SK-N-SH treated with all-trans-retinoic acid at 6 μM for 48 hours (cell line): ENCODE measurements at regions not wholly inside any gene's neighbourhood (a gene's known extent, or its start where the extent isn't known, plus 50 kb on each side); places are given as distances from the start of the nearest gene placed in this dataset.

Experiments used
- ARNTL ChIP-seq: fragments of 450-650 bp; formaldehyde crosslinking; IDR thresholded peaks from 2 replicates; pipeline ENCODE4 v1.5.0; 2020; ENCODE audit warnings: low read depth, mild to moderate bottlenecking, moderate library complexity, borderline replicate concordance
- ESRRG ChIP-seq: fragments of 250-450 bp; sonication (Bioruptor Pico); IDR thresholded peaks from 2 replicates; pipeline ENCODE4 v1.6.1; 2021; ENCODE audit warnings: mild to moderate bottlenecking
- GLIS3 ChIP-seq: fragments of 250-450 bp; sonication (Bioruptor Pico); IDR thresholded peaks from 2 replicates; pipeline ENCODE4 v1.5.0; 2020; ENCODE audit warnings: mild to moderate bottlenecking, moderate library complexity
- ISL1 ChIP-seq: fragments of 250-450 bp; sonication (Bioruptor Pico); IDR thresholded peaks from 2 replicates; pipeline ENCODE4 v2.1.2; 2022; ENCODE audit warnings: mild to moderate bottlenecking, moderate library complexity
- POU6F1 ChIP-seq: fragments of 250-450 bp; sonication (Bioruptor Pico); IDR thresholded peaks from 2 replicates; pipeline ENCODE4 v1.8.0; 2021; ENCODE audit warnings: low read depth, mild to moderate bottlenecking, moderate library complexity, borderline replicate concordance
- PPARA ChIP-seq: fragments of 250-450 bp; sonication (Bioruptor Pico); IDR thresholded peaks from 2 replicates; pipeline ENCODE4 v1.5.0; 2020; ENCODE audit warnings: mild to moderate bottlenecking, borderline replicate concordance
- SNAI2 ChIP-seq: fragments of 250-450 bp; sonication (Bioruptor Pico); IDR thresholded peaks from 2 replicates; pipeline ENCODE4 v1.5.0; 2020; ENCODE audit warnings: mild to moderate bottlenecking, moderate library complexity
- TCF4 ChIP-seq: fragments of 250-450 bp; sonication (Bioruptor Pico); IDR thresholded peaks from 2 replicates; pipeline ENCODE4 v1.8.0; 2021; ENCODE audit warnings: mild to moderate bottlenecking, moderate library complexity, borderline replicate concordance
- TOX ChIP-seq: fragments of 250-450 bp; sonication (Bioruptor Pico); IDR thresholded peaks from 2 replicates; pipeline ENCODE4 v1.8.0; 2021; ENCODE audit warnings: mild to moderate bottlenecking, moderate library complexity, borderline replicate concordance
- ZFP30 ChIP-seq: fragments of 450-650 bp; formaldehyde crosslinking; IDR thresholded peaks from 2 replicates; pipeline ENCODE4 v1.5.0; 2022; ENCODE audit warnings: mild to moderate bottlenecking, moderate library complexity
- ZNF565 ChIP-seq: fragments of 450-650 bp; formaldehyde crosslinking; conservative IDR thresholded peaks from 2 replicates; pipeline ENCODE4 v1.5.0; 2020; ENCODE audit warnings: low read depth, mild to moderate bottlenecking, moderate library complexity
- TF ChIP-seq, protein P1 (sequence below): fragments of 250-450 bp; sonication (Bioruptor Pico); IDR thresholded peaks from 2 replicates; pipeline ENCODE4 v1.5.0; 2020; ENCODE audit warnings: mild to moderate bottlenecking, moderate library complexity
- TF ChIP-seq, protein P2 (sequence below): fragments of 250-450 bp; sonication (Bioruptor Pico); IDR thresholded peaks from 2 replicates; pipeline ENCODE4 v1.5.1; 2020; ENCODE audit warnings: low read depth, mild to moderate bottlenecking, moderate library complexity

DNA sequence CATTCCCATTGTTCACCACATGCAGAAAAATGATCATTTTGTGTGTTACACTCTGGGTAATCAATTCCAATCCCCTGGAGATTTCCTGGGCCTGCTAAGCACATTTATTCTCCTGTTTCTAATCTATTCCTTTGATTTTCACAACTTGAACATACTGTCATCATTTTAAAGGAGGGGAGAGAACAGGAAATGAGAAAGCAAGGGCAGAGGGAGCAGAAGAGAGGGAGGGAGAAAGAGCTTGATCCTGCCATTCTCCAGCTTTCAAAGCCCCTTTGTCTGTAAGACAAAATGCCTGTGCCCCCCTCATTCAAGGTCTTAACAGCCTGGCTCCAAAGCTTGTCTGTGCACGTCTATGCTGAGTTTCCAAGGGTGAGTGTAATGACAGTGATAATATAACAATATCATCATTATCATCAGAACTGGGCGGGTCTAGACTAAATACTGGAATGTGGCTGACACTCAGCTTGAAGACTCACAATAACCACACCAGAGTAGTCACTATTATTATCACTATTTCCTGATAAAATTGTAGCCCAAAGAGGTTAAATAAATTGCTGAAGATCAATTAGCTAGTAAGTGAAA lies 164.4 kb upstream of the KLHL29 start:
- TF ChIP-seq, protein P1, sequence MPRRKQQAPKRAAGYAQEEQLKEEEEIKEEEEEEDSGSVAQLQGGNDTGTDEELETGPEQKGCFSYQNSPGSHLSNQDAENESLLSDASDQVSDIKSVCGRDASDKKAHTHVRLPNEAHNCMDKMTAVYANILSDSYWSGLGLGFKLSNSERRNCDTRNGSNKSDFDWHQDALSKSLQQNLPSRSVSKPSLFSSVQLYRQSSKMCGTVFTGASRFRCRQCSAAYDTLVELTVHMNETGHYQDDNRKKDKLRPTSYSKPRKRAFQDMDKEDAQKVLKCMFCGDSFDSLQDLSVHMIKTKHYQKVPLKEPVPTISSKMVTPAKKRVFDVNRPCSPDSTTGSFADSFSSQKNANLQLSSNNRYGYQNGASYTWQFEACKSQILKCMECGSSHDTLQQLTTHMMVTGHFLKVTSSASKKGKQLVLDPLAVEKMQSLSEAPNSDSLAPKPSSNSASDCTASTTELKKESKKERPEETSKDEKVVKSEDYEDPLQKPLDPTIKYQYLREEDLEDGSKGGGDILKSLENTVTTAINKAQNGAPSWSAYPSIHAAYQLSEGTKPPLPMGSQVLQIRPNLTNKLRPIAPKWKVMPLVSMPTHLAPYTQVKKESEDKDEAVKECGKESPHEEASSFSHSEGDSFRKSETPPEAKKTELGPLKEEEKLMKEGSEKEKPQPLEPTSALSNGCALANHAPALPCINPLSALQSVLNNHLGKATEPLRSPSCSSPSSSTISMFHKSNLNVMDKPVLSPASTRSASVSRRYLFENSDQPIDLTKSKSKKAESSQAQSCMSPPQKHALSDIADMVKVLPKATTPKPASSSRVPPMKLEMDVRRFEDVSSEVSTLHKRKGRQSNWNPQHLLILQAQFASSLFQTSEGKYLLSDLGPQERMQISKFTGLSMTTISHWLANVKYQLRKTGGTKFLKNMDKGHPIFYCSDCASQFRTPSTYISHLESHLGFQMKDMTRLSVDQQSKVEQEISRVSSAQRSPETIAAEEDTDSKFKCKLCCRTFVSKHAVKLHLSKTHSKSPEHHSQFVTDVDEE (CRISPR knock-in tag) = no peak
- TF ChIP-seq TCF4 (CRISPR knock-in tag) = no peak
- TF ChIP-seq, protein P2, sequence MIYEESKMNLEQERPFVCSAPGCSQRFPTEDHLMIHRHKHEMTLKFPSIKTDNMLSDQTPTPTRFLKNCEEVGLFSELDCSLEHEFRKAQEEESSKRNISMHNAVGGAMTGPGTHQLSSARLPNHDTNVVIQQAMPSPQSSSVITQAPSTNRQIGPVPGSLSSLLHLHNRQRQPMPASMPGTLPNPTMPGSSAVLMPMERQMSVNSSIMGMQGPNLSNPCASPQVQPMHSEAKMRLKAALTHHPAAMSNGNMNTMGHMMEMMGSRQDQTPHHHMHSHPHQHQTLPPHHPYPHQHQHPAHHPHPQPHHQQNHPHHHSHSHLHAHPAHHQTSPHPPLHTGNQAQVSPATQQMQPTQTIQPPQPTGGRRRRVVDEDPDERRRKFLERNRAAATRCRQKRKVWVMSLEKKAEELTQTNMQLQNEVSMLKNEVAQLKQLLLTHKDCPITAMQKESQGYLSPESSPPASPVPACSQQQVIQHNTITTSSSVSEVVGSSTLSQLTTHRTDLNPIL (CRISPR knock-in tag) = no peak
- no peak for TF ChIP-seq ZFP30 (CRISPR knock-in tag)
- no peak for TF ChIP-seq GLIS3 (CRISPR knock-in tag)
- TF ChIP-seq PPARA (CRISPR knock-in tag) = no peak
- TF ChIP-seq ARNTL (CRISPR knock-in tag) = no peak
- TF ChIP-seq ZNF565 (CRISPR knock-in tag) = no peak
- no peak for TF ChIP-seq POU6F1 (CRISPR knock-in tag)
- no peak for TF ChIP-seq TOX (CRISPR knock-in tag)
- TF ChIP-seq SNAI2 (CRISPR knock-in tag) = no peak
- no peak for TF ChIP-seq ESRRG (CRISPR knock-in tag)
- no peak for TF ChIP-seq ISL1 (CRISPR knock-in tag)
